GM11168 (cell line): ENCODE measurements at regions not wholly inside any gene's neighbourhood (a gene's known extent, or its start where the extent isn't known, plus 50 kb on each side); places are given as distances from the start of the nearest gene placed in this dataset.
"Not testable (repeated sequence)": the region's sequence is repeated elsewhere in the genome, so short reads cannot be mapped to it uniquely, and the experiment has no call there.

Experiments used
- in situ Hi-C: fragments of 300-500 bp; cut with MboI; formaldehyde crosslinking; loops from one replicate; pipeline ENCODE4 v1.12.0; 2022; ENCODE audit warnings: low sequenced_read_pairs; ENCODE audit not compliant: unreplicated experiment

GRCh38 chr4:159979953-159980352, 877.1 kb downstream of the RAPGEF2 start:
- in situ Hi-C loops, result no loop called here

GRCh38 chr4:159980826-159981468, 878.1 kb downstream of the RAPGEF2 start:
- in situ Hi-C loops, result no loop called here

- in situ Hi-C loops, result no loop called here
Observed at GRCh38 chr4:159981469-159981856, 878.6 kb downstream of the RAPGEF2 start.

- in situ Hi-C loops, result no loop called here
Observed at GRCh38 chr4:159983082-159983481, 880.2 kb downstream of the RAPGEF2 start.

- in situ Hi-C loops, result no loop called here
Observed at GRCh38 chr4:160009656-160010493, 907.0 kb downstream of the RAPGEF2 start.

- in situ Hi-C loops, result no loop called here
Observed at GRCh38 chr4:160019936-160020335, 917.1 kb downstream of the RAPGEF2 start.

GRCh38 chr4:160020804-160021203, 917.9 kb downstream of the RAPGEF2 start:
- in situ Hi-C loops, result no loop called here

- in situ Hi-C loops, result no loop called here
Observed at GRCh38 chr4:160021870-160022269, 919.0 kb downstream of the RAPGEF2 start.

GRCh38 chr4:160026721-160027120, 923.8 kb downstream of the RAPGEF2 start:
- in situ Hi-C loops, result no loop called here

- in situ Hi-C loops, result no loop called here
Observed at GRCh38 chr4:160034501-160034900, 931.6 kb downstream of the RAPGEF2 start.

- in situ Hi-C loops, result no loop called here
Observed at GRCh38 chr4:160038615-160039014, 935.7 kb downstream of the RAPGEF2 start.

- in situ Hi-C loops, result no loop called here
Observed at GRCh38 chr4:160044693-160045092, 941.8 kb downstream of the RAPGEF2 start.

- in situ Hi-C loops, result no loop called here
Observed at GRCh38 chr4:160082432-160083207, 979.7 kb downstream of the RAPGEF2 start.

- in situ Hi-C loops, result no loop called here
Observed at GRCh38 chr4:160091631-160092030, 988.8 kb downstream of the RAPGEF2 start.

GRCh38 chr4:160100316-160100715, 997.4 kb downstream of the RAPGEF2 start:
- in situ Hi-C loops, result no loop called here

GRCh38 chr4:160110891-160111290, 1008.0 kb downstream of the RAPGEF2 start:
- in situ Hi-C loops, result no loop called here

- in situ Hi-C loops, result no loop called here
Observed at GRCh38 chr4:160117686-160118085, 1014.8 kb downstream of the RAPGEF2 start.

GRCh38 chr4:160125576-160126287, 1022.9 kb downstream of the RAPGEF2 start:
- in situ Hi-C loops, result not testable (repeated sequence)

GRCh38 chr4:160127211-160127610, 1024.3 kb downstream of the RAPGEF2 start:
- in situ Hi-C loops, result no loop called here

- in situ Hi-C loops, result no loop called here
Observed at GRCh38 chr4:160129439-160129838, 1026.6 kb downstream of the RAPGEF2 start.
